ENCODE measurements at regions not wholly inside any gene's neighbourhood (a gene's known extent, or its start where the extent isn't known, plus 50 kb on each side); places are given as distances from the start of the nearest gene placed in this dataset.
"Not testable (repeated sequence)": the region's sequence is repeated elsewhere in the genome, so short reads cannot be mapped to it uniquely, and the experiment has no call there.

GRCh38 chr2:226168496-226169160 lies 631.0 kb downstream of the IRS1 start:
- Histone ChIP-seq H3K4me1 (ENCODE audit: insufficient read depth, low read length, poor library complexity, severe bottlenecking) (no peaks in the 10 kb centered on the region), H3K9me3 (ENCODE audit: low read depth, low read length, poor library complexity, severe bottlenecking) (no peaks in the 10 kb centered on the region), H3K27me3 (replicated peaks; ENCODE audit: insufficient read depth, low read depth, low read length, poor library complexity) (no peaks in the 10 kb centered on the region), H3K4me3 (ENCODE audit: low read depth, low read length, poor library complexity, severe bottlenecking) (no peak overlapping the region), H3K27ac (ENCODE audit: low read depth, low read length, poor library complexity, severe bottlenecking) (no peak overlapping the region), H3K36me3 (ENCODE audit: insufficient read depth, low read length, poor library complexity, severe bottlenecking) (no peaks in the 10 kb centered on the region)
- intact Hi-C loops (cut with micrococcal nuclease; ENCODE audit: unreplicated experiment): no loop called here
- BruUV-seq (replicated peaks): no TSS peak
- CTCF ChIA-PET: no interaction called here
- no peak for DNase-seq (ENCODE audit: low spot score)
- POLR2A ChIA-PET (ENCODE audit: low non-redundant PET): no interaction called here
- TF ChIP-seq EZH2 (IDR thresholded peaks at IDR 0.05; ENCODE audit: borderline replicate concordance, low read depth, low read length, poor library complexity, severe bottlenecking) (no peak), CTCF (conservative IDR thresholded peaks at IDR 0.05; ENCODE audit: low read depth, low read length) (no peak)

GRCh38 chr2:226164512-226164911 lies 635.1 kb downstream of the IRS1 start:
- ChIA-PET POLR2A (ENCODE audit: low non-redundant PET) (no interaction called here), CTCF (no interaction called here)
- no peaks in the 10 kb centered on the region for H3K27me3 ChIP-seq (replicated peaks; ENCODE audit: insufficient read depth, low read depth, low read length, poor library complexity)
- intact Hi-C loops (cut with micrococcal nuclease; ENCODE audit: unreplicated experiment): no loop called here
- H3K9me3 ChIP-seq (ENCODE audit: low read depth, low read length, poor library complexity, severe bottlenecking): no peaks in the 10 kb centered on the region
- no peak overlapping the region for H3K4me3 ChIP-seq (ENCODE audit: low read depth, low read length, poor library complexity, severe bottlenecking)
- H3K4me1 ChIP-seq (ENCODE audit: insufficient read depth, low read length, poor library complexity, severe bottlenecking): no peaks in the 10 kb centered on the region
- DNase-seq (ENCODE audit: low spot score): no peak
- no peak overlapping the region for H3K27ac ChIP-seq (ENCODE audit: low read depth, low read length, poor library complexity, severe bottlenecking)
- TF ChIP-seq CTCF (conservative IDR thresholded peaks at IDR 0.05; ENCODE audit: low read depth, low read length) (no peak), EZH2 (IDR thresholded peaks at IDR 0.05; ENCODE audit: borderline replicate concordance, low read depth, low read length, poor library complexity, severe bottlenecking) (no peak)
- BruUV-seq (replicated peaks): no TSS peak
- no peaks in the 10 kb centered on the region for H3K36me3 ChIP-seq (ENCODE audit: insufficient read depth, low read length, poor library complexity, severe bottlenecking)

GRCh38 chr2:226160617-226161016 lies 639.0 kb downstream of the IRS1 start:
- H3K27ac ChIP-seq (ENCODE audit: low read depth, low read length, poor library complexity, severe bottlenecking); BruUV-seq (replicated peaks); H3K4me1 ChIP-seq (ENCODE audit: insufficient read depth, low read length, poor library complexity, severe bottlenecking); H3K36me3 ChIP-seq (ENCODE audit: insufficient read depth, low read length, poor library complexity, severe bottlenecking); H3K4me3 ChIP-seq (ENCODE audit: low read depth, low read length, poor library complexity, severe bottlenecking); intact Hi-C loops (cut with micrococcal nuclease; ENCODE audit: unreplicated experiment); CTCF ChIA-PET; DNase-seq (ENCODE audit: low spot score); POLR2A ChIA-PET (ENCODE audit: low non-redundant PET); H3K9me3 ChIP-seq (ENCODE audit: low read depth, low read length, poor library complexity, severe bottlenecking); H3K27me3 ChIP-seq (replicated peaks; ENCODE audit: insufficient read depth, low read depth, low read length, poor library complexity): not testable (repeated sequence)

DNA sequence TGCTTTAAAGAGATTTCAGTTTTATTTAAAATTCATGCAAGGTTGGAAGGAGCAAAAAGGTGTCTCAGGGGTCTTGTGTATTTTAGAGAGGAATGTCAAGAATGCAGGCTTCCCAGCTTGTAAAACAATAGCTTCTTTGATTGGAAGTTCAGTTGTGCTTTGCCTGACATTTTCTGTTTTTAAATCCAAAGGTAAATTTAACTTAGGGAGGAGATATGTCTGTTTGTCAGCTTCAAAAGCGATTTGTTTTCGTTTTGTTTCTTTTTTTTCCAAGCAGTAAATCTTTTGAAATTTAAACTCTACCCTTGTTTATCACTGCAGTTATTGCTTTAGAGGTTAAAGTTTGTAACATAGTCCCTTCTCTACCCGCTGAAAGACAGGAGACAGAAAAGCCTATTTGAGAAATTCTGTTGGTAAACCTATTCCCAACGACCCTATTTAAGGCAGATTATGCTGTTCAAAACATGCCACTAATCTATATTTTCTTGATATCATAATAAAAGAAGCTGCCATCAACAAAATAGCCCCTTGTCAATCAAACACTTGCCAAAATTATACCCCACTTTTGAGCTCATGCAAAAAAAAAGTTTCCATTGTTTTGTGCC lies 639.6 kb downstream of the IRS1 start:
- H3K27ac ChIP-seq (ENCODE audit: low read depth, low read length, poor library complexity, severe bottlenecking): no peak overlapping the region
- ChIA-PET CTCF (no interaction called here), POLR2A (ENCODE audit: low non-redundant PET) (no interaction called here)
- intact Hi-C loops (cut with micrococcal nuclease; ENCODE audit: unreplicated experiment): no loop called here
- TF ChIP-seq CTCF (conservative IDR thresholded peaks at IDR 0.05; ENCODE audit: low read depth, low read length): no peak
- TF ChIP-seq EZH2 (IDR thresholded peaks at IDR 0.05; ENCODE audit: borderline replicate concordance, low read depth, low read length, poor library complexity, severe bottlenecking): no peak
- no peaks in the 10 kb centered on the region for H3K36me3 ChIP-seq (ENCODE audit: insufficient read depth, low read length, poor library complexity, severe bottlenecking)
- H3K4me1 ChIP-seq (ENCODE audit: insufficient read depth, low read length, poor library complexity, severe bottlenecking): peaks cover 8% of the 10 kb centered on the region
- H3K9me3 ChIP-seq (ENCODE audit: low read depth, low read length, poor library complexity, severe bottlenecking): no peaks in the 10 kb centered on the region
- no peak for DNase-seq (ENCODE audit: low spot score)
- no TSS peak for BruUV-seq (replicated peaks)
- H3K27me3 ChIP-seq (replicated peaks; ENCODE audit: insufficient read depth, low read depth, low read length, poor library complexity): no peaks in the 10 kb centered on the region
- no peak overlapping the region for H3K4me3 ChIP-seq (ENCODE audit: low read depth, low read length, poor library complexity, severe bottlenecking)

Data from A673 (cell line).